IMR-90 (cell line): ENCODE measurements at regions not wholly inside any gene's neighbourhood (a gene's known extent, or its start where the extent isn't known, plus 50 kb on each side); places are given as distances from the start of the nearest gene placed in this dataset.

Source experiments
- BHLHE40 ChIP-seq: fragments of 150-350 bp; IDR thresholded peaks from 2 replicates; pipeline ENCODE4 v1.6.1; 2016; ENCODE audit warnings: mild to moderate bottlenecking, low read depth, low read length
- CEBPB ChIP-seq: IDR thresholded peaks from 2 replicates; pipeline ENCODE4 v1.6.1; 2012; ENCODE audit warnings: low read depth, low read length, improper control_type of control experiment
- CHD1 ChIP-seq: IDR thresholded peaks from 2 replicates; pipeline ENCODE4 v1.6.1; 2012; ENCODE audit warnings: low read depth, low read length, improper control_type of control experiment
- MAFK ChIP-seq: IDR thresholded peaks from 2 replicates; pipeline ENCODE4 v1.6.1; 2012; ENCODE audit warnings: low read depth, low read length, improper control_type of control experiment
- MXI1 ChIP-seq: IDR thresholded peaks from 2 replicates; pipeline ENCODE4 v1.6.1; 2012; ENCODE audit warnings: low read depth, mild to moderate bottlenecking, low read length, moderate library complexity, borderline replicate concordance
- POLR2A ChIP-seq: IDR thresholded peaks from 2 replicates; pipeline ENCODE4 v1.6.1; 2012; ENCODE audit warnings: mild to moderate bottlenecking, low read depth, low read length
- RAD21 ChIP-seq: IDR thresholded peaks from 2 replicates; pipeline ENCODE4 v1.6.1; 2012; ENCODE audit warnings: low read length, improper control_type of control experiment
- RCOR1 ChIP-seq: IDR thresholded peaks from 2 replicates; pipeline ENCODE4 v1.6.1; 2012; ENCODE audit warnings: mild to moderate bottlenecking, low read length, improper control_type of control experiment; ENCODE audit not compliant: insufficient replicate concordance
- RFX5 ChIP-seq: IDR thresholded peaks from 2 replicates; pipeline ENCODE4 v1.8.0; 2012; ENCODE audit warnings: low read depth, mild to moderate bottlenecking, low read length, moderate library complexity
- SMC3 ChIP-seq: fragments of 150-350 bp; IDR thresholded peaks from 2 replicates; pipeline ENCODE4 v1.6.1; 2016; ENCODE audit warnings: low read depth, mild to moderate bottlenecking, antibody characterized with exemption, low read length, moderate library complexity
- TF ChIP-seq, protein P1 (sequence below): conservative IDR thresholded peaks from 2 replicates; pipeline ENCODE4 v1.5.1; 2012; ENCODE audit warnings: mild to moderate bottlenecking, low read depth, low read length, improper control_type of control experiment
- TF ChIP-seq, protein P2 (sequence below): fragments of 150-350 bp; IDR thresholded peaks from 2 replicates; pipeline ENCODE4 v1.6.1; 2016; ENCODE audit warnings: low read depth, mild to moderate bottlenecking, low read length, moderate library complexity, borderline replicate concordance

DNA sequence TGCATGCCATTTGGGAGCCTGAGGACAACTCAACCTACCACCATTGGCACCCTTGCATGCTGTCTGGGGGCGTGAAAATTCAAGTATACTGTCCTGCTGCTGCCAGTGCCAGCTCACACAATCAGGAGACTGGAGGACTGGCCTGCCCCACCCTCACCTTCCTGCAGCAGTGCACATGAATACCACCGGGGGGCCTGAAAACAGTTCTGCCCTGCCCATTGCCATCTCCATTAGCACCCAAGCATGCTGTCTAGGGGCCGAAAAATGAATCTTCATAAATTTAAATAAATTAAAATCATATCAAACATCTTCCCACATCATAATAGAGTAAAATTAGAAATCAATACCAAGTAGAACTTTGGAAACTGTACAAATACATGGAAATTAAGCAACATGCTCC, 322.1 kb upstream of the TMPRSS15 start:
- TF ChIP-seq, protein P1, sequence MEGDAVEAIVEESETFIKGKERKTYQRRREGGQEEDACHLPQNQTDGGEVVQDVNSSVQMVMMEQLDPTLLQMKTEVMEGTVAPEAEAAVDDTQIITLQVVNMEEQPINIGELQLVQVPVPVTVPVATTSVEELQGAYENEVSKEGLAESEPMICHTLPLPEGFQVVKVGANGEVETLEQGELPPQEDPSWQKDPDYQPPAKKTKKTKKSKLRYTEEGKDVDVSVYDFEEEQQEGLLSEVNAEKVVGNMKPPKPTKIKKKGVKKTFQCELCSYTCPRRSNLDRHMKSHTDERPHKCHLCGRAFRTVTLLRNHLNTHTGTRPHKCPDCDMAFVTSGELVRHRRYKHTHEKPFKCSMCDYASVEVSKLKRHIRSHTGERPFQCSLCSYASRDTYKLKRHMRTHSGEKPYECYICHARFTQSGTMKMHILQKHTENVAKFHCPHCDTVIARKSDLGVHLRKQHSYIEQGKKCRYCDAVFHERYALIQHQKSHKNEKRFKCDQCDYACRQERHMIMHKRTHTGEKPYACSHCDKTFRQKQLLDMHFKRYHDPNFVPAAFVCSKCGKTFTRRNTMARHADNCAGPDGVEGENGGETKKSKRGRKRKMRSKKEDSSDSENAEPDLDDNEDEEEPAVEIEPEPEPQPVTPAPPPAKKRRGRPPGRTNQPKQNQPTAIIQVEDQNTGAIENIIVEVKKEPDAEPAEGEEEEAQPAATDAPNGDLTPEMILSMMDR: no peak
- TF ChIP-seq SMC3: no peak
- TF ChIP-seq POLR2A: no peak
- TF ChIP-seq RAD21: no peak
- TF ChIP-seq CEBPB: no peak
- TF ChIP-seq, protein P2, sequence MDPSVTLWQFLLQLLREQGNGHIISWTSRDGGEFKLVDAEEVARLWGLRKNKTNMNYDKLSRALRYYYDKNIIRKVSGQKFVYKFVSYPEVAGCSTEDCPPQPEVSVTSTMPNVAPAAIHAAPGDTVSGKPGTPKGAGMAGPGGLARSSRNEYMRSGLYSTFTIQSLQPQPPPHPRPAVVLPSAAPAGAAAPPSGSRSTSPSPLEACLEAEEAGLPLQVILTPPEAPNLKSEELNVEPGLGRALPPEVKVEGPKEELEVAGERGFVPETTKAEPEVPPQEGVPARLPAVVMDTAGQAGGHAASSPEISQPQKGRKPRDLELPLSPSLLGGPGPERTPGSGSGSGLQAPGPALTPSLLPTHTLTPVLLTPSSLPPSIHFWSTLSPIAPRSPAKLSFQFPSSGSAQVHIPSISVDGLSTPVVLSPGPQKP: no peak
- TF ChIP-seq RCOR1: no peak
- no peak for TF ChIP-seq BHLHE40
- no peak for TF ChIP-seq RFX5
- no peak for TF ChIP-seq MAFK
- TF ChIP-seq MXI1: no peak
- no peak for TF ChIP-seq CHD1
